ENCODE measurements at regions not wholly inside any gene's neighbourhood (a gene's known extent, or its start where the extent isn't known, plus 50 kb on each side); places are given as distances from the start of the nearest gene placed in this dataset.
"Not testable (repeated sequence)": the region's sequence is repeated elsewhere in the genome, so short reads cannot be mapped to it uniquely, and the experiment has no call there.

- DNase-seq = no peak
These were observed 218.9 kb upstream of the NMUR2 start for GRCh38 chr5:152623951-152624350.

GRCh38 chr5:152625696-152626095 is 220.6 kb upstream of the NMUR2 start:
- DNase-seq = no peak

- DNase-seq = no peak
These were observed 226.1 kb upstream of the NMUR2 start for GRCh38 chr5:152631221-152631620.

GRCh38 chr5:152632360-152632759 is 227.3 kb upstream of the NMUR2 start:
- DNase-seq = no peak

- no peak for DNase-seq
These were observed 229.5 kb upstream of the NMUR2 start for GRCh38 chr5:152634586-152634985.

- no peak for DNase-seq
These were observed 234.0 kb upstream of the NMUR2 start for GRCh38 chr5:152638996-152639552.

GRCh38 chr5:152641970-152642805 is 237.1 kb upstream of the NMUR2 start:
- DNase-seq = no peak

- no peak for DNase-seq
These were observed 237.8 kb upstream of the NMUR2 start for GRCh38 chr5:152642880-152643279.

GRCh38 chr5:152644029-152644728 is 239.1 kb upstream of the NMUR2 start:
- no peak for DNase-seq

GRCh38 chr5:152649609-152650008 is 244.5 kb upstream of the NMUR2 start:
- DNase-seq = no peak

- DNase-seq = no peak
These were observed 245.3 kb upstream of the NMUR2 start for GRCh38 chr5:152650413-152650812.

- DNase-seq = not testable (repeated sequence)
These were observed 254.4 kb upstream of the NMUR2 start for GRCh38 chr5:152659470-152659869.

GRCh38 chr5:152673601-152674000 is 268.5 kb upstream of the NMUR2 start:
- no peak for DNase-seq

- no peak for DNase-seq
These were observed 269.3 kb upstream of the NMUR2 start for GRCh38 chr5:152674403-152674802.

- DNase-seq = no peak
These were observed 271.1 kb upstream of the NMUR2 start for GRCh38 chr5:152676196-152676595.

- DNase-seq = no peak
These were observed 278.1 kb upstream of the NMUR2 start for GRCh38 chr5:152683205-152683604.

- no peak for DNase-seq
These were observed 281.9 kb upstream of the NMUR2 start for GRCh38 chr5:152686931-152687330.

GRCh38 chr5:152688561-152689249 is 283.6 kb upstream of the NMUR2 start:
- DNase-seq = peak; percentile 7

GRCh38 chr5:152689250-152689711 is 284.2 kb upstream of the NMUR2 start:
- no peak for DNase-seq

- no peak for DNase-seq
These were observed 289.2 kb upstream of the NMUR2 start for GRCh38 chr5:152694231-152694630.

GRCh38 chr5:152701305-152701949 is 296.3 kb upstream of the NMUR2 start:
- DNase-seq = no peak

- no peak for DNase-seq
These were observed 299.2 kb upstream of the NMUR2 start for GRCh38 chr5:152704286-152704685.

Measured in 8988T (cell line).